Prostate gland (tissue), 2 donors: ENCODE measurements at regions not wholly inside any gene's neighbourhood (a gene's known extent, or its start where the extent isn't known, plus 50 kb on each side); places are given as distances from the start of the nearest gene placed in this dataset.

Source experiments
- POLR2A ChIP-seq: fragments of 450-650 bp; IDR thresholded peaks from one replicate; pipeline ENCODE4 v1.6.1; 2016; ENCODE audit warnings: antibody characterized with exemption, mild to moderate bottlenecking
- TF ChIP-seq, protein P1 (sequence below), 4 experiments: fragments of 200-600 bp in 2 of 4; fragments of 450-650 bp in 2 of 4; sonication (generic) in 2 of 4; IDR thresholded peaks; 1 replicate in 3 of 4; 2 replicates in 1 of 4; pipeline ENCODE4 v1.5.1; 2016 to 2019; ENCODE audit warnings: antibody characterized with exemption in 4 of 4, mild to moderate bottlenecking in 2 of 4, moderate library complexity in 2 of 4

DNA sequence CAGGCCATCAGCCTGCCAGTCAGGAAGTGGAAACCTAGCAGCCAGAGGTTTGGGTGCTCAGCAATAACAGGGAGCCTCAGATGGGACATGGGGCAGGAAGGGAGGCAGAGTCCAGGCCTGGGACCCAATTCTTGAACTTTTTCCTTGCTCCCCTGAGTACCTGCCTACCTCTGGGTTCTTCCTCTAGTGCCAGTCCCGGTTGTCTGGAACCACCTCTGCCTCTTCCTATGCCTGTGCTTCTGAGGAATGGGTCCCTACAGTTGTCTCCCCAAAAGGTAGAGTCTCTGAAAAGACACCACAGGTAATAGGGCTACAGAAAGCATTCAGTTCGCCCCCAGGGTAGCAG is 212.4 kb upstream of the MAMLD1 start:
- TF ChIP-seq, protein P1, sequence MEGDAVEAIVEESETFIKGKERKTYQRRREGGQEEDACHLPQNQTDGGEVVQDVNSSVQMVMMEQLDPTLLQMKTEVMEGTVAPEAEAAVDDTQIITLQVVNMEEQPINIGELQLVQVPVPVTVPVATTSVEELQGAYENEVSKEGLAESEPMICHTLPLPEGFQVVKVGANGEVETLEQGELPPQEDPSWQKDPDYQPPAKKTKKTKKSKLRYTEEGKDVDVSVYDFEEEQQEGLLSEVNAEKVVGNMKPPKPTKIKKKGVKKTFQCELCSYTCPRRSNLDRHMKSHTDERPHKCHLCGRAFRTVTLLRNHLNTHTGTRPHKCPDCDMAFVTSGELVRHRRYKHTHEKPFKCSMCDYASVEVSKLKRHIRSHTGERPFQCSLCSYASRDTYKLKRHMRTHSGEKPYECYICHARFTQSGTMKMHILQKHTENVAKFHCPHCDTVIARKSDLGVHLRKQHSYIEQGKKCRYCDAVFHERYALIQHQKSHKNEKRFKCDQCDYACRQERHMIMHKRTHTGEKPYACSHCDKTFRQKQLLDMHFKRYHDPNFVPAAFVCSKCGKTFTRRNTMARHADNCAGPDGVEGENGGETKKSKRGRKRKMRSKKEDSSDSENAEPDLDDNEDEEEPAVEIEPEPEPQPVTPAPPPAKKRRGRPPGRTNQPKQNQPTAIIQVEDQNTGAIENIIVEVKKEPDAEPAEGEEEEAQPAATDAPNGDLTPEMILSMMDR (IDR thresholded peaks at IDR 0.05), result no peak
- TF ChIP-seq POLR2A, result no peak
